LNCAP (cell line): ENCODE measurements at regions not wholly inside any gene's neighbourhood (a gene's known extent, or its start where the extent isn't known, plus 50 kb on each side); places are given as distances from the start of the nearest gene placed in this dataset.

Experiments
- CTCF ChIP-seq: fragments of 450-650 bp; IDR thresholded peaks from 2 replicates; pipeline ENCODE4 v1.5.1; 2017; ENCODE audit warnings: mild to moderate bottlenecking

- TF ChIP-seq CTCF = no peak
These were observed 182.3 kb downstream of the IRX2 start for GRCh38 chr5:2569176-2569575.

- no peak for TF ChIP-seq CTCF
These were observed 185.2 kb downstream of the IRX2 start for GRCh38 chr5:2566284-2566683.

- no peak for TF ChIP-seq CTCF
These were observed 186.3 kb downstream of the IRX2 start for GRCh38 chr5:2565147-2565546.

GRCh38 chr5:2563046-2563445 lies 188.4 kb downstream of the IRX2 start:
- TF ChIP-seq CTCF = no peak

- TF ChIP-seq CTCF = no peak
These were observed 189.4 kb downstream of the IRX2 start for GRCh38 chr5:2562036-2562435.

- TF ChIP-seq CTCF = no peak
These were observed 191.0 kb downstream of the IRX2 start for GRCh38 chr5:2560435-2560834.

GRCh38 chr5:2557435-2557834 lies 194.0 kb downstream of the IRX2 start:
- no peak for TF ChIP-seq CTCF

- TF ChIP-seq CTCF = no peak
These were observed 195.0 kb downstream of the IRX2 start for GRCh38 chr5:2556375-2556966.
